Endothelial cell of umbilical vein (primary cell): ENCODE measurements at regions not wholly inside any gene's neighbourhood (a gene's known extent, or its start where the extent isn't known, plus 50 kb on each side); places are given as distances from the start of the nearest gene placed in this dataset.

ENCODE experiments used
- POLR2A ChIP-seq: IDR thresholded peaks from 2 replicates; pipeline ENCODE4 v1.6.1; 2012; ENCODE audit warnings: low read depth, mild to moderate bottlenecking, control low read depth, low read length
- POLR2AphosphoS5 ChIP-seq: IDR thresholded peaks from 2 replicates; pipeline ENCODE4 v1.6.1; 2012; ENCODE audit warnings: low read depth, mild to moderate bottlenecking, control low read depth, low read length, moderate library complexity; ENCODE audit not compliant: insufficient read depth
- TF ChIP-seq, protein P1 (sequence below), 2 donors: IDR thresholded peaks; 1 replicate in 1 of 2; 2 replicates in 1 of 2; pipeline ENCODE4 v1.5.1; 2011; ENCODE audit warnings: low read length in 2 of 2, mild to moderate bottlenecking in 2 of 2, moderate library complexity in 2 of 2, control low read depth in 1 of 2, inconsistent platforms in 1 of 2, low read depth in 1 of 2; ENCODE audit not compliant: insufficient read depth in 1 of 2; ENCODE audit errors: extremely low read depth in 1 of 2

DNA sequence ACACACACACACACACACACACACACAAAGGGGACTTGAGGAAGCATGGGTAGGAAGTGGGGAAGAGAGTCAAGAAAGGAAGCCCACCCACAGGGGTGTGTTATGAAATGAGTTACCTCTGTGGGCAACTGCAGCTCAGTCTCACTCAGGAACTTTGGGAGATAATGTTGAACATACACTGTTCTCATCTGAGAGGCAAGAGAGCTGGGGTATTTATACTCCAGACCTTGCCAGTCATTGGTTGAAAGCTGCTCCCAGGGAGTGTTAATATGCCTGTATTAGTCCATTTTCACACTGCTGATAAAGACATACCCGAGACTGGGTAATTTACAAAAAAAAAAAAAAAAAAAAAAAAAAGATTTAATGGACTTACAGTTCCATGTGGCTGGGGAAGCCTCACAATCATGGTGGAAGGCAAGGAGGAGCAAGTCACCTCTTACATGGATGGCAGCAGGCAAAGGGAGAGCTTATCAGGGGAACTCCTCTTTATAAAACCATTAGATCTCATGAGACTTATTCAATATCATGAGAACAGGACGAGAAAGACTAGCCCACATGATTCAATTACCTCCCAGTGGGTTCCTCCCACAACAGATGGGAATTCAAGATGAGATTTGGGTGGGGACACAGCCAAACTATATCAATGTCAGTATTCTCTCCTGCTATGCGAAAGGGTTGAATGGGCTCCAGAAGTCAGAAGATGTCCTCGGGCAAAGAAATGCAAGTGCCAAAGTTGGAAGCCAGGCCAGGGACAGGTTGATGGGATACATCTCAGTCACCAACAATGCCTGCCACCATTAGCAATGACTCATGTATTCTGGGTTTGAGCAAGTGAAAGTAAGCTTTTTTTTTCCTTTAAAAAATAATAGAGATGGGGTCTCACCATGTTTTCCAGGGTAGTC lies 270.5 kb downstream of the MRTFB start:
- TF ChIP-seq POLR2AphosphoS5 (no peak), POLR2A (no peak)
- TF ChIP-seq, protein P1, sequence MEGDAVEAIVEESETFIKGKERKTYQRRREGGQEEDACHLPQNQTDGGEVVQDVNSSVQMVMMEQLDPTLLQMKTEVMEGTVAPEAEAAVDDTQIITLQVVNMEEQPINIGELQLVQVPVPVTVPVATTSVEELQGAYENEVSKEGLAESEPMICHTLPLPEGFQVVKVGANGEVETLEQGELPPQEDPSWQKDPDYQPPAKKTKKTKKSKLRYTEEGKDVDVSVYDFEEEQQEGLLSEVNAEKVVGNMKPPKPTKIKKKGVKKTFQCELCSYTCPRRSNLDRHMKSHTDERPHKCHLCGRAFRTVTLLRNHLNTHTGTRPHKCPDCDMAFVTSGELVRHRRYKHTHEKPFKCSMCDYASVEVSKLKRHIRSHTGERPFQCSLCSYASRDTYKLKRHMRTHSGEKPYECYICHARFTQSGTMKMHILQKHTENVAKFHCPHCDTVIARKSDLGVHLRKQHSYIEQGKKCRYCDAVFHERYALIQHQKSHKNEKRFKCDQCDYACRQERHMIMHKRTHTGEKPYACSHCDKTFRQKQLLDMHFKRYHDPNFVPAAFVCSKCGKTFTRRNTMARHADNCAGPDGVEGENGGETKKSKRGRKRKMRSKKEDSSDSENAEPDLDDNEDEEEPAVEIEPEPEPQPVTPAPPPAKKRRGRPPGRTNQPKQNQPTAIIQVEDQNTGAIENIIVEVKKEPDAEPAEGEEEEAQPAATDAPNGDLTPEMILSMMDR (IDR thresholded peaks at IDR 0.05; ENCODE audit: extremely low read depth in 1 of 2, insufficient read depth in 1 of 2, low read depth in 1 of 2, low read length in 2 of 2) = no peak
